T-cell (primary cell): ENCODE measurements at regions not wholly inside any gene's neighbourhood (a gene's known extent, or its start where the extent isn't known, plus 50 kb on each side); places are given as distances from the start of the nearest gene placed in this dataset.

ENCODE experiments used
- ATAC-seq, 4 experiments: fragments of 200-7000 bp in 3 of 4; fragments of 150-1000 bp in 1 of 4; cut with Tn5 transposase; replicated peaks in 1 of 4; 1 replicate in 3 of 4; 2 replicates in 1 of 4; pipeline ENCODE4 v1.10.0; 2021; ENCODE audit warnings: moderate library complexity in 3 of 4, mild to moderate bottlenecking in 2 of 4, moderate number of reproducible peaks in 1 of 4
- CTCF ChIA-PET, 2 donors: fragments of 300-600 bp; sonication (Branson Sonifier 250); formaldehyde crosslinking; loops; one replicate each; lab custom pipeline; 2022; ENCODE audit warnings: antibody characterized with exemption in 2 of 2; lab: Charles Lee
- POLR2A ChIA-PET, 2 donors: fragments of 300-600 bp; sonication (Branson Sonifier 250); formaldehyde crosslinking; loops; one replicate each; lab custom pipeline; 2022; ENCODE audit warnings: antibody characterized with exemption in 2 of 2; lab: Charles Lee
- DNase-seq, 35 experiments: peaks; one replicate each; pipeline versions ENCODE4 v3.0.0 to v3.0.0-alpha.2; 2013 to 2023
- H3K27ac ChIP-seq: one replicate; pipeline ENCODE4 v1.5.1; 2013; ENCODE audit warnings: low read length
- H3K27me3 ChIP-seq, 2 experiments: replicated peaks in 1 of 2; 1 replicate in 1 of 2; 2 replicates in 1 of 2; pipeline versions ENCODE4 v1.6.1 to v1.7.0; 2013; ENCODE audit warnings: low read length in 1 of 2, mixed read lengths in 1 of 2; ENCODE audit not compliant: control insufficient read depth in 2 of 2, insufficient read depth in 2 of 2; ENCODE audit errors: extremely low read depth in 1 of 2
- H3K36me3 ChIP-seq, 2 donors: 1 replicate in 1 of 2; 2 replicates in 1 of 2; pipeline versions ENCODE4 v1.6.1 to v1.7.0; 2013; ENCODE audit warnings: low read length in 1 of 2; ENCODE audit not compliant: control insufficient read depth in 2 of 2, insufficient read depth in 1 of 2; ENCODE audit errors: extremely low read depth in 1 of 2
- H3K4me1 ChIP-seq, 2 experiments: 1 replicate in 1 of 2; 2 replicates in 1 of 2; pipeline versions ENCODE4 v1.6.1 to v1.7.0; 2013; ENCODE audit warnings: low read length in 2 of 2, mixed read lengths in 1 of 2; ENCODE audit not compliant: insufficient read depth in 2 of 2, control insufficient read depth in 1 of 2; ENCODE audit errors: extremely low read depth in 1 of 2
- H3K4me3 ChIP-seq, 2 donors: 1 replicate in 1 of 2; 2 replicates in 1 of 2; pipeline versions ENCODE4 v1.5.1 to v1.7.0; 2013; ENCODE audit warnings: mild to moderate bottlenecking in 2 of 2, low read length in 1 of 2, moderate library complexity in 1 of 2; ENCODE audit not compliant: control insufficient read depth in 1 of 2; ENCODE audit errors: extremely low read depth in 1 of 2
- H3K9me3 ChIP-seq: 2 replicates; pipeline ENCODE4 v1.7.0; 2013
- H3K27ac Mint-ChIP-seq, 2 donors: one replicate each; pipeline ENCODE4 v1.8.0; 2020 to 2021; ENCODE audit warnings: mild to moderate bottlenecking in 2 of 2, mixed read lengths in 2 of 2
- H3K27me3 Mint-ChIP-seq, 2 donors: one replicate each; pipeline ENCODE4 v1.8.0; 2021 to 2022; ENCODE audit warnings: mixed read lengths in 2 of 2
- H3K36me3 Mint-ChIP-seq: one replicate; pipeline ENCODE4 v1.8.0; 2021; ENCODE audit warnings: mixed read lengths
- H3K4me1 Mint-ChIP-seq, 3 donors: one replicate each; pipeline ENCODE4 v1.8.0; 2020 to 2022; ENCODE audit warnings: mixed read lengths in 3 of 3, mild to moderate bottlenecking in 1 of 3
- H3K4me3 Mint-ChIP-seq, 3 donors: one replicate each; pipeline ENCODE4 v1.8.0; 2020 to 2022; ENCODE audit warnings: mild to moderate bottlenecking in 3 of 3, mixed read lengths in 3 of 3, moderate library complexity in 3 of 3
- H3K9me3 Mint-ChIP-seq, 3 donors: one replicate each; pipeline ENCODE4 v1.8.0; 2020 to 2022; ENCODE audit warnings: mixed read lengths in 3 of 3
- WGBS: methylation state at CpG from one replicate; pipeline ENCODE4 v1.1.5; 2013; ENCODE audit warnings: missing lambda C conversion rate; ENCODE audit not compliant: insufficient coverage; 5-methylcytosine and 5-hydroxymethylcytosine counted together

GRCh38 chr6:99868074-99868702 is 125.8 kb downstream of the MCHR2 start:
- POLR2A ChIA-PET, result no interaction called here
- WGBS, result 10% methylated on average over 10 of the region's 13 CpGs
- H3K27me3 Mint-ChIP-seq, result peaks cover 24 to 38% of the 10 kb centered on the region in 2 donors
- ATAC-seq (peak; percentile 44 to 59 (median 52)), DNase-seq (peak; percentile 12 to 77 (median 55))
- H3K9me3 Mint-ChIP-seq, result no peaks in the 10 kb centered on the region
- H3K4me1 Mint-ChIP-seq, result peaks cover 5 to 6% (median 5%) of the 10 kb centered on the region in 3 donors
- CTCF ChIA-PET, result interaction anchor here (0.5 to 1.5 kb wide), 19 partner anchors 9 to 1027 kb away, joined by 3 to 9 read pairs (median 3); no protein-coding TSS in a partner anchor
- peaks cover 0 to 3% of the 10 kb centered on the region in 2 experiments for H3K4me1 ChIP-seq
- H3K4me3 Mint-ChIP-seq, result no peak overlapping the region
- H3K36me3 ChIP-seq, result no peaks in the 10 kb centered on the region
- no peaks in the 10 kb centered on the region for H3K36me3 Mint-ChIP-seq
- no peaks in the 10 kb centered on the region for H3K9me3 ChIP-seq
- no peak overlapping the region for H3K27ac Mint-ChIP-seq
- H3K4me3 ChIP-seq, result peak overlapping the region in 1 of 2 donors; percentile 11
- peaks cover 8 to 13% of the 10 kb centered on the region in 2 experiments for H3K27me3 ChIP-seq
- H3K27ac ChIP-seq, result no peak overlapping the region
